ENCODE measurements at regions not wholly inside any gene's neighbourhood (a gene's known extent, or its start where the extent isn't known, plus 50 kb on each side); places are given as distances from the start of the nearest gene placed in this dataset.
"Not testable (repeated sequence)": the region's sequence is repeated elsewhere in the genome, so short reads cannot be mapped to it uniquely, and the experiment has no call there.

DNA sequence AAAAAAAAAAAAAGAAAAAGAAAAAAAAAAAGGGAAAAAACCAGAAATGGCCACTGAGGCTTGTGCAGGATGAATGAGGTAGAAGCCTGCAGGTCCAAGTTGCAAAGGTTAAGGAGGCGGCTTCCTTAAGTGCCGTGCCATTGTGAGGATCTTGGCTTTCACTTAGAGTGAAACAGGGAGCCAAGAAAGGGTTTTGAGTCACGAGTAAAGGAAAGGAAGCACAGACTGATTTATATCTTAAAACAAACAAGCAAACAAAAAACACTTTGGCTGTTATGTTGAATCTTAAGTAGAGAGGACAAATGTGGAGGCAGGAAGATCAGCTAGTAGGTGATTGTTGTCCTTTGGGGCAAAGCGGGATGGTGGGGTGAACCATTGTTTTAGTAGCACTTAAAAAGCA lies 749.7 kb upstream of the SOX11 start:
- FAIRE-seq: no peak

DNA sequence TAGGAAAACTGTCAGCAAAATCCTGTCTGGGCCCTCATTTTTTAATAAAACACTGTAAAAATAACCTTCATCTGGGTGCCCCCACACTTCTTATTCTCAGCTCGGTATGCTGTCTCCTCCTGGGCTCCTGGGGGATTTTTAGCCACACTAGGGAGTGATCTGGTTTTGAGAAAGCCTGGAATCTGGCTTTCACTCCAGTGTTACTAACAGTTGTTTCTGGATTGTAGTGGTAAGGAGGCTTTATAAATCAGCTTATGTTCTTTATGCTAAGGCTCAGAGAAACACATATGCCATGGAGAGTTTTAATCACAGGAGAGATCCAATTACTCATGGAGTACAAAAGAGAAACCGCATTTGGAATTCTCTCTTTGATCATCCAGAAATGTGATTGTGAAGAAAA lies 744.3 kb upstream of the SOX11 start:
- no peak for FAIRE-seq

DNA sequence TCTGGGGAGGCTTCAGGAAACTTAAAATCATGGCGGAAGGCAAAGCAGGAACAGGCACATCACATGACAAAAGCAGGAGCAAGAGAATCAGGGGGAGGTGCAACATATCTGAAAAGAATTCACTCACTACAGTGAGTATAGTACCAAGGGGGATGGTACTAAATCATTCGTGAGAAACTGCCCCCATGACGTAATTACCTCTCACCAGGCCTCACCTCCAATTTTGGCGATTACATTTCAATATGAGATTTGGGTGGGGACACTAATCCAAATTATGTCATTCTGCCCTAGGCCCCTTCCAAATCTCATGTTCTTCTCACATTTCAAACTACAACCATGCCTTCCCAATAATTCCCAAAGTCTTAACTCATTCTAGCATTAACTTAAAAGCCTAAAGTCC lies 740.8 kb upstream of the SOX11 start:
- FAIRE-seq: no peak

DNA sequence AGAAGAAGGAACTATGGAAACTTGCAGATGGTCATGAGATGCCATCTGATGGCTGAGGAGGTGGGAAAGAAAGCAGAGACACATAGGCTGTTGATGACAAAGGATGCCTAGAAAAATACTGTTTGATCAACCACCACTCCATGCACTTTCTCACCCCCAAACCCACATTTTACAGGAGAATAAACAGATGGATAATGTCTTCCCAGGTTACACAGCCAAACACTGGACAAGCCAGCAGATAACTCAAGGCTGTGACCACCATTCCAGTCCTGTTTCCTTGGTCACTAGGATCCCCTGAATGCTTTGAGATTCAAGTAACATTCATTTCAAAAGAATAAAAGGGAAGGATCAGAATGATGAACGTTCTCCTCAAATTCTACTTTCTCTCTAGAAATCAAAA lies 733.0 kb upstream of the SOX11 start:
- FAIRE-seq: no peak

DNA sequence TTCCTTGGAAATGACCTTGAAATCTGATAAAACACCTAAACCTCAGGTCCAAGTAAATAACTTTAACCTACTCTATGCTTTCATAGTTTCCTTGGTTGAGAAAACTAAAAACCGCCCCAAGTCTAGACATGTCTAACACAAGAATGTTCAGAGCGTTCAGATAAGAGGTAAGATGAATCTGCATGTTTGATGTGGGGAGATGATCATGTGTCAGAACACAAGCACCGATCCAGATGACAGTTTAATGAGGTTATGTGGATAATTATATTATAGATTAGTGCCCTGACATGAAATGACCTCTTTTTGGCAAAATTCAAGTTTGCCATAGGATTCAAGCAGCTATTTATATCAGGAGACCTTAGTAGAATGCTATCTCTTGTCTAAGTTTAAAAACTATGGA lies 729.8 kb upstream of the SOX11 start:
- FAIRE-seq: no peak

DNA sequence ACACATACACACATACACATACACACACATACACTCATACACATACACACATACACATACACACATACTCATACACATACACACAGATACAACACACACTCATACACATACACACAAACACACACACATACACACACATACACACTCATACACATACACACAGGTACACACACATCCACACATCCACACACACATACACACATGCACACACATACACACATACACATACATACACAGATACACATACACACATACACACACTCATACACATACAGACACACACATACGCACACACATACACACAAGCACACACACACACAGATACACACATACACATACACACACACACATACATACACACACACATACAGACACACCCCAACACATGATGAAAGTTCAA lies 729.1 kb upstream of the SOX11 start:
- FAIRE-seq: no peak

DNA sequence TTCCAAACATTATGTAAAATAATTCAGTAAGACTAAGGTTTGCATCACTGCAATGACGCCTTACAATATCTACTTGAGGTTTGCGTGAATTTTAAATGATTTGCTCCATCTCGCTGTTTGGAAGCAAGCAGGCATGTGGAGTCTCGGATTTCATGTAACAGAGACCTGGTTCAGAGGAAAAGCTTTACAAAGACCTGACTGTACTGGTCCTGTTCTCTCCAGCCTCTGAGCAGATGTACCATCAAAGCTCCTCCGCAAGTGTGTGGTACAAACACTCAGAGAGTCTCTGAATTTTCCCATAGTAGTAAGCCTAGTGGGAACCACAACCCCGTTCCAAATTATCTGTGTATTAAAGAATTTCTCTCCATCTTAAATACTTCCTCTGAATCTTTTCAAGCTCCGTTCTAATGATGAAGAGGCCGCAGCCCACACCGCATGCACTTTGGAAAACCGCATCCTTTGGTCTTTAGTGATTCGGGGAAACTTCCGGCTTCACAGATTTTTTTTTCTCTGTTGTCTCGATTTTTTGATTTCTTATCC lies 728.1 kb upstream of the SOX11 start:
- FAIRE-seq: no peak

DNA sequence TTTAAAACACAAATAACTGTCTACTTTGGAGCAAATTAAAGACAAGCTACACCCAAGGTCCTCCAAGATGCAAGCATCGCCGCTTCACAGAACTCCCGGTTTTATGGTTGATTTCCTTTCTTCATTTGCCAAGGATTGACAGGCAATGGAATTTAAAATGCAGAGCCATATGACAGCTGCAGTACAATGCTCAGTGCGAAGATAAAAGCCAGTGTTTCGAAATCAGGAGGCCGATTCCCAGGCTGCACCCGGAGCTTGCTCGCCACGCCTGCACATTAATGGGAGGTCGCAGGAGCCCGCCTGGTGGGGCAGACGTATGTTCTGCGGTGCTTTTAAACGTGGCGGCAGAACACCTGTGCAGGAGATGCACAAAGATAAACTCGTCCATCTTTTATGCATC lies 727.6 kb upstream of the SOX11 start:
- FAIRE-seq: no peak

DNA sequence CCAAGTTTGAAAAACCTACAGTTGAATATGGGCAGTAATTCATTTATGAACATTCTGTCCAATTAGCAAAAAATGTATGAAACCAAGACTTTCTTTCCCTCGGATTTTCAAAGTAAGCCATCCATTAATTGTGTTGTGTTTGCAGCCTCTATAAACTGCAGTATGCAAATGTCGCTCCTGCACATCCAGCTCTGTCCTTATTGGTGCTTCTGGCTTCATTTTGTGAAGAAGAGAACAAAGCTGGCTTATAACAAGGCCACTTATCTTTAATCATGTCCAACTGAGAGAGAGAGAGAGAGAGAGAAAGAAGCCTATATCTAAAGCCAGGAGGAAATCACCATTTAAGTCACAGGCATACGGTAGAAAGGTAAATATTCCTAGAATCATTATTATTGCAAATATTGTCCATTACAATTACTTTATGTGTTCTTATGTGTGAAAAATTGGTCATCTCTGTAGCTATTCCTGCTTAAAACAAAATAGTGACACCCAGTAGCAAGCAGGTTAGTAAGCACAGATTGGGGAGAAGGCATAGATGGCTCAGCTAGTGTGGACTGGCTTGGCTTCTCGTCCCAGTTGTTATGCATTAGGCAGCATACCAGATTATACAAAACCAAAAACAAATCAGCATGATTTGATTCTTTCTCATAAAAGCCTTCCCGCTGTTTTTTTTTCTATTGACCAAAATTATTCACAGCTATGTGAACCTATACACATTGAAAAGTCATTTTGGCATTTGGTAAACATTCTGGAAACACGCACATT lies 726.4 kb upstream of the SOX11 start:
- no peak for FAIRE-seq

DNA sequence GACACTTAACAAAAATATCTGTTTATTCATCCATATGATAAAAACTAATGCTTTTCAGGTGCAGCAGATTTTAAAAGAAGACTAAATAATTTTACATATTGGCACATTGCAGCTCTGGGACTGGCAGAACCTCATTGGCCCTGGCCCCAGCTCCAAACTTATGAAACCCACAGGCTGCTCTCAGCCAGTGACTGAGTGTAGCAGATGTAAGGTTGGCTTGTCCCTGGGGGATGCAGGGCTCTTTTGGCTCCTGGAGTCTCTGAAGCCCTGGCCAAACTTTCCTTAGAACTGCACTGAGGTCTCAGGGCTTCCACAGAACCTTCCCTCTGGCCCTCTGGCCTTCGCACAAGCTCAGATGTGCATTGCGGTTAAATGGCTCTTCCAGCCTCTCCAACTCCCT lies 725.0 kb upstream of the SOX11 start:
- no peak for FAIRE-seq

DNA sequence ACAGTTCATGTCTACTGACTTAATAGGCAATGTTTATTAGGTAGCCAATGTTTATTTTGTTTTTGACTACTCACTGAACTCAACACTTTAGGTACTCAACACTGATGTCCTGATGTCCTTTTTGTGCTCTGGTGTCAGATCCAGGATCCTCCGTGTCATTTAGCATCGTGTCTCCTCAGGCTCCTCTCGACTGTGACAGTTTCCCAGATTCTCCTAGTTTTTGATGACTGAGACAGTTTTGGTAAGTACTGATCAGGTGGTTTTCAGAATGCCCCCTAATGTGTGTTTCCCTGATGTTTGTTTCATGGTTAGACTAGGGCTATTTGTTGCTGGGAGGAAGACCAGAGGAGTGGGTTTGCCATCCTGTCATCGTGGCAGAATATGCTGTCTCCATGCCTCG lies 719.7 kb upstream of the SOX11 start:
- no peak for FAIRE-seq

DNA sequence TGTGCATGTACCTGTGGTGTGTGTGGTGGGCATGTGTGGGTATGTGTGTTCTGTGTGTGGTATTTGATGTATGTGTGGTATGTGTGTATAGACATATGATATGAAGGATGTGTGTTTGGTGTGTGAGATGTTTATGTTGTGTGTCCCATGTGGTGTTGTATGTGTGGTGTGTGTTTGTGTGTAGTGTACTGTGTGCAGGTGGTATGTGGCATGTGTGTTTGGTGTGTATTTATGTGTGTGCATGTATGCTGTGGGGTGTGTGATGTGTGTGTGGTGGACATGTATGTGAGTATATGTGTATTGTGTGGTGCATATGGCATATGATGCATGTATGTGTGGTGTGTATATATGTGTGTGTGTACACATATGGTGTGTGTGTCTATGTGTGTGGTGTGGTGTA lies 718.8 kb upstream of the SOX11 start:
- FAIRE-seq: no peak

DNA sequence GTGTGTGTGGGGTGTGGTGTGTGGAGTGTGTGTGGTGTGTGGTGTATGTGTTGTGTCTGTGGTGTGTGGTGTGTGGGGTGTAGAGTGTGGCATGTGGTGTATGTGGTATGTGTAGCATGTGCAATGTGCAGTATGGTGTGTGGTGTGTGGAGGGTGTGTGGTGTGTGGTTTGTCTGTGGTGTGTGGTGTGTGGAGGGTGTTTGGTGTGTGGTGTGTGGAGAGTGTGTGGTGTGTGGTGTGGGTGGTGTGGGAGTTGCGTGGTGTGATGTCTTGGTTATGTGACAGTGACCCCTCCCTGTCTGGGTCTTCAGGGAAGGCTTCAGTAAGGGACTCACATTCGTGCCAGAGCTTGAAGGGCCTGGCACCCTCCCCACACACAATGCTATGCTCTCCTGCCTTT lies 718.2 kb upstream of the SOX11 start:
- no peak for FAIRE-seq

DNA sequence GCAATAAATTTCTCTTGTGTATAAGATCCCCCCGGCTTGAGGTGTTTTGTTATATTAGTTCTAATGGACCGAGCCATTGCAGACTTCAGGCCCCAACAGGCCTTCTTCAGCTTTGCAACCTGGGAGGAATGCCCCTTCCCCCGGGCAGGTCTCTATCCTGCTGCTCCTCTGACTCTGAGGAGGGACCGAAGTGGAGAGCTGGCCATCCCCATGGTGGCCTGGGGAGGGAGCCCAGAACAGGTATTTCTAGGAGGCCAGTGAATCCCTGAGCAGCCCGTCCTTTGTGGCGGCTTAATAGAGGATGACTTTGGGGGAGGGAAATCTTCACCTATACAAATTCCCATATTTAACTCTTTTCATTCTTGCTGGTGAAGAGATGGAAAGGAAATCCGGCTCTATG lies 715.8 kb upstream of the SOX11 start:
- no peak for FAIRE-seq

DNA sequence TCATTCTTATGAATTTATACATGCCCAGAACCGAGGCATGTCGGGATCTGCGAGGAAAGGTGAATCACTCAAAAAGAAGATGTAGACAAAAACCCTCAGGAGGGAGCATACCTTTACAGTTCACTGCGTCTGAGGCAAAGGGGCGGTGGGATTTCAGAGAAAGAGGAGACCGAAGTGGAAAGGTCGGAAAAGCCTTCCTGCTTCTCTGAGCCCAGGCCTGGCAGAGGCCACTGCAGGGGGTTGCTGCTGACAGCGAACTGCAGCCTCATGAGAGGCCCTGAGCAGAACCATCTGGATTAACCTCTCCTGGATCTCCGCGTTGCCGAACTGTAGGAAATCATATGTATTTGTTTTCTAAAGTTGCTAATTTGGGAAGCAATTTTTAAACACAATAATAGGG lies 713.1 kb upstream of the SOX11 start:
- no peak for FAIRE-seq

DNA sequence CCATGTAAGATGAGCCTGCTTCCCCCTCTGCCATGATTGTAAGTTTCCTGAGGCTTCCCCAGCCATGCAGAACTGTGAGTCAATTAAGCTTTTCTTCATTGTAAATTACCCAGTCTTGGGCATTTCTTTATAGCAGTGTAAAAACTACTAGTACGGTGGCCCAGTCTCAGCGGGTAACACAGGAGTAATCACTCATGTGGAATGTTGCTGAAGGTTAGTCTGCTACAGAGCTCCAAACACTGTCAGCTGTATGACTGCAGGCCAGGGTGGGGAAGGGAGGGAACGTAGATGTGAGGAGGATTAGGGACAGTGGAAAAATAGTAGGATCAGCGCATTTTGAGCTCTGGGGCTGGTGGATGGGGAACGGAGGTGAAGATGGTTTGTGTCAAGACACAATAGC lies 711.2 kb upstream of the SOX11 start:
- FAIRE-seq: no peak

DNA sequence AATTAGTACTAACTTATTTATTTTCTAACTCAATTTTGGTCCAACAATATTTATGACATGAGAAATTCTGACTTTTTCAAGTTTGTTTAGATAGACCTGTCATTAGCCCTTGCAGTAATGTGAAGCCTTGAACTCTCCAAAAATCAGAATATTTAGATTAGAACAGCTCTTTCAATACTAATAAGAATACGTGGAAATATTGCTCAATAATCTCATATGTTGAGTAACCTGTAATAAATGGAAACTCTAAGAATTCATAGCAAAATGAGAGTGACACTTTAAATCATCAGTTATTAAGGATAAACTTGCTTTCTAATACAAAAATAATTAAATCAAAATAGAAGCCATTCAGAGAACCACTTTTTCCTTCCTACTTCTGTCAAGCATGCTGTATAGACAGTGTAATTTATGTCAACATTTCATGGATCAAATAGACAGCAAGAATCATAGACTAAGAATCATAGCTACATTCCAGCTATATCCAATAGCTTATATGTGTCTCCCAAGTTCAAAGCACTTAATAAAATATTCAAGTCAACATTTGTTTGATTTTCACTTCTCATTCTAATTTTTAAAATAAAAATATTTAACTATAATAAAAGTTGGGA lies 710.3 kb upstream of the SOX11 start:
- FAIRE-seq: no peak

DNA sequence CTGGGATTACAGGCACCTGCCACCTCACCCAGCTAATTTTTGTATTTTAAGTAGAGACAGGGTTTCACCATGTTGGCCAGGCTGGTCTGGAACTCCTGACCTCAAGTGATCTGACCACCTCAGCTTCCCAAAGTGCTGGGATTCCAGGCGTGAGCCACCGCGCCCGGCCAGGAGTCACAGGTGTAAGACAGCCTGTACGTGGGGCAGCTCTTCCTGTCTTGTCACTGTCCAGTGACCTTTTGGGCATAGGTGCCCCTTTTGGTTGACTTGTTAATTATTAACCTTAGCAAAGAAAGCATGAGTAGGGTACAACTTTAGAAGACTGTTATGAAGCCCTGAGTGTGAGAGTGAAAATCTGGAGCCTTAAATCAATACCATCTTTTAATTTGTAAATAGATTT lies 703.7 kb upstream of the SOX11 start:
- FAIRE-seq: not testable (repeated sequence)

DNA sequence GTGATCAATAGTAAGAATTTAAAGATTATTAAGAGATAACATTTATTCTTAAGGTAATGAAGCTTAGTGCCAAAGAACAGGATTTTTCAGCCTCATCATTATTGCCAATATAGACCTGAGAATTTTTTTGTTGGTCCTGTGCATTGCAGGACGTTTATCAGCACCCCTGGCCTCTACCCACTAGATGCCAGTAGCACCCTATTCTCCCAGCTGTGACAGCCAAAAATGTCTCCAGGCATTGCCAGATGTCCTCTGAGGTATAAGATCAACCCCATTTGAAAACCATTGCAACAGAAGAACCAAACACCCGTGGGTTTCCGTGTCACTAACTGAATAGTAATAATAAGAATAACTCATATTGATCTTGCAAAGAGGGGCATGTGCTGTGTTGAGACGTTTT lies 700.0 kb upstream of the SOX11 start:
- FAIRE-seq: no peak

DNA sequence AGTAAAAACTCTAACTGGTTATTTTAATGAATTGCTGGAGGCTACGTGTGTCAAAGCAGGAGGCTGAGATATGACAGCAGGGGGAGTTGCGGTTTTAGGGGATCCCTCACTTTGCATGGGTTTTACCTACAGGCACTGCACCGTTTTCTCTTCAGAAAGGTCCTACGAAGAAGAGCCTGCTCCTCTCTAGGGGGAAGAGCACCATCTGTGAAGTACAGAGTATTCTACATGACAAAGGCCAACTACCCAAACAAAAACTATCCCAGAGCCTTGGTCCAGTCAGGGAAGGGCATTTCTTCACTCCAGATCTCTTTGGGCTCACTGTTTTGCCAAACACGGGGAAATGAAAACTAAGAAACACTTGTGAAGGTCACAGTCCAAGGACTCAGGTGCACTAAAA lies 696.7 kb upstream of the SOX11 start:
- no peak for FAIRE-seq

DNA sequence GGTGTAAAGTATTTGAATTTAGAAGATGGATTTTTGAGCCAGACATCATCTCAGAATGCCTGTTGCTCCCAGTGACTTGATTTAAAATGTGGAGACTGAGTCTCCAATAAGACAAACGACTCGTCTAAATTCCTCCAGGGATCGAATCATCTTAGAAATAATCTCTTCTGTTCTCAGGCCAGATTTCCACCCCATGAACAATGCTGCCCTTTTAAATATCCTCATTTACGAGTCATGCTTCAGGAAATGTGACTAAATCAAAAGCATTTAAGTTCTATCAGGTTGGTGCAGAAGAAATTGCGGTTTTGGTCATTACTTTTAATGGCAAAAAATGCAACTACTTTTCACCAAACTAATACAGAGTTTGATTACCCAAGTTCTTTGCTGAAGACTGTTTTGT lies 684.6 kb upstream of the SOX11 start:
- no peak for FAIRE-seq

DNA sequence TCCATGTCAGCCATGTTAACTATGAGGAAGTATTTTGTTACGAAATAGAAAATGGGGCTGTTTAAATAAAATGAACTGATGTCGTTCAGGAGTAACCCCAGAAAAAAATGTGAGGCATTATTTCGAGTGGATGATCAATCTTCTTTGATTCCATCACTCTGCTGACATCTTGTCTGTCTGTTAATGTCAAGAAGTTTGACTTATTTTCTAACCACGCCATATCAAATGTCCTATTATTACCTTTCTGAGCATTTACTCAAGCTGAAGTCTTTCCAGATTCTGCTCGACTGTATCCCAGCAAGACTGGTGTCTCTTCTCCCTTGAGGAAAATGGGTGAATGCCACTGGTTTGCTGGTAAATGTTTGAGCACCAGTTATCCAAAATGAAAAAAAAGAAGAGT lies 672.9 kb upstream of the SOX11 start:
- FAIRE-seq: no peak

DNA sequence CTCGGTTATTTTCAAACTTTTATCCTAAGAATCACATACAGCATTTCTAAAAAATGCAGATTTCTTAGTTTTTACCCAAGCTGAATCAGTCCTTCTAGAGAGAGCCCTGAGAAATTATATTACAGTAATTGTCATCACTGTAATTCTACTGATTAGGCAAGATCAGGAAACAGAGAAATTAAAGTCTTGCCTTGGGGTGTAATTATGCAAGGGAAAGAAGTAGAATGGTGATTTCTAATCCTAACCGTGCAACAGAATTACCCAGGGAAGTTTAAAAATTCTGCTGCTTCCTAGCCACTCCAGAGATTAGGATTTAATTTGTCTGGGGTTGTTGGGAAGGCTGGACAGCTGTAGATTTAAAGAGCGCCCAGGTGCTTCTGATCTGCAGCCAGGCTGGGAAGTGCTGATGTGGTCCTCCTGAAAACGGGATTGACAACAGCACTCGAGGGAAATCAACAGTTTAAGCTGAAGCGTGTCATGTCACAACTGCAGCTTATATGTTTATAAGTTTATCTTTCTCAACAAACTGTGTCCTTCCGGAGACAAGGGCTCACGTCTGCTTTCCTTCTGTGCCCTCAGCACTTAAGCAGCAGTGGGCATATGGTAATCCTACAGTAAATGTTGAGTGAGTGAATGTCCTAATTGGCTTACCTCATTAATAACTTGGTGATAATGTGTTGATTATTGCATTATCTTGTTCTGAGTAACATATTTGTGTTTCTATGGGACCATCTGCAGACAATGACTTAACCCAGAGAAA lies 671.9 kb upstream of the SOX11 start:
- FAIRE-seq: no peak

DNA sequence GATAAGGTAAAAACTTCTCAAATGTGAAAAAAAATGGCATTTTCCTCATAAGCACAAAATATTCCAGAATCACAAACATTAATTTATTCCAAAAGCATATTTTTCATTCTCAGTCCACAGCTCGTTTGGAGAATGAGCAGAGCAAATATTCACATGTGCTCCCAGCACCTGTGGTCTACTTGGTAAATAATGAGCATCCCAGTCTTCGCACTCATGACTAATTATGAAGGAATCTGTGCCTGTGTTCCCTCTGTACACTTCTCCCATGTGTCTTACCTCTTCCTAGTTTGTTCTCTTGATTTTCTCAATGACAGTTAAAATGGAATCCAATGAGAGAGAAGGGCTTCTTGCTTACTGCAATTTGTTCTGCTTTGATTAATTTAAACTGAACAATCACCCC lies 671.0 kb upstream of the SOX11 start:
- FAIRE-seq: no peak

Measured in endometrium (tissue), 2 donors.